Activated naive CD4-positive, alpha-beta T cell treated with anti-CD3 and anti-CD28 coated beads, Interleukin-2, amount 50 U/mL, for 72 hours (primary cell): ENCODE measurements at regions not wholly inside any gene's neighbourhood (a gene's known extent, or its start where the extent isn't known, plus 50 kb on each side); places are given as distances from the start of the nearest gene placed in this dataset.
"Not testable (repeated sequence)": the region's sequence is repeated elsewhere in the genome, so short reads cannot be mapped to it uniquely, and the experiment has no call there.

ENCODE experiments used
- ATAC-seq, 2 donors: fragments of 150-1000 bp; cut with Tn5 transposase; 2 replicates each; pipeline ENCODE4 v1.10.0; 2021; ENCODE audit warnings: mild to moderate bottlenecking in 2 of 2, moderate library complexity in 2 of 2
- DNase-seq, 2 donors: peaks; one replicate each; pipeline ENCODE4 v3.0.0; 2021 to 2022; ENCODE audit warnings: low spot score in 2 of 2
- H3K27ac Mint-ChIP-seq, 2 donors: one replicate each; pipeline ENCODE4 v1.8.0; 2022; ENCODE audit warnings: mild to moderate bottlenecking in 2 of 2, mixed read lengths in 2 of 2
- H3K36me3 Mint-ChIP-seq, 2 donors: one replicate each; pipeline ENCODE4 v1.8.0; 2022; ENCODE audit warnings: mixed read lengths in 2 of 2
- H3K9me3 Mint-ChIP-seq, 2 donors: one replicate each; pipeline ENCODE4 v1.8.0; 2022; ENCODE audit warnings: mixed read lengths in 2 of 2

DNA sequence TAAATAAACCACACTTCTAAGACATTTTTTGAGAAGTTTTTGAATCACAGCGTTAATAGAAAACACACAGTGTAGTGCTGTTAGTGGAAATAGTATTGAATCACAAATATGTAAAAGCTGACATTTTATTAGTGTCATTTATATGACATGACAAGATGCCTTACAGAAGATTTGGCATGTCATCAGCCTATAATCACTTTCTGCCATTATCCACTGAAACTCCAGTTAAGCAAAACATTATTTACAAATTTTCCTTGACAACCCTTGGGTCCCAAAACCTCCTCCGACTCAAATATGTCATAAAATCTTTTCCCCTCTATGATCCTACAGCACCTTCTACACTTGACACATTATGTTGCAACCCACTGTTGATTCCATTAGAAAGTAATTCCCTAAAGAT is 376.9 kb upstream of the LRFN5 start:
- ATAC-seq (no peak), DNase-seq (no peak)
- H3K9me3 Mint-ChIP-seq = peaks cover 0 to 4% of the 10 kb centered on the region in 2 donors
- no peak overlapping the region for H3K27ac Mint-ChIP-seq
- H3K36me3 Mint-ChIP-seq = no peaks in the 10 kb centered on the region

DNA sequence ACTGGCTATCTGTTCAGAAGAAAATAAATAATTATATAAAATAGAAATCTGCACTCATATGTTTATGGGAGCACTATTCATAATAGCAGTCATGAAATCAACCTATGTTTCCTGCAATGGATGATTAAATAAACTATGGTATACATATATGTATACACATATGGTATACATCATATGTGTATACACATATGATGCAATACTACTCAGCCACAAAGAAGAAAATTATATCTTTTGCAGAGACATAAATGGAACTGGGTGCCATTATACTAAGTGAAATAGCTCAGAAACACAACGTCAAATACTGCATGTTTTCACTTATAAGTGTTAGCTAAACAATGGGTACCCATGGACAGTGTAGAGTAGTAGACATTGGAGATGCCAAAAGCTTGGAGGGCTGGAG is 381.2 kb upstream of the LRFN5 start:
- ATAC-seq (no peak), DNase-seq (no peak)
- Mint-ChIP-seq H3K27ac (no peak overlapping the region), H3K9me3 (peaks cover 0 to 6% of the 10 kb centered on the region in 2 donors), H3K36me3 (no peaks in the 10 kb centered on the region)

DNA sequence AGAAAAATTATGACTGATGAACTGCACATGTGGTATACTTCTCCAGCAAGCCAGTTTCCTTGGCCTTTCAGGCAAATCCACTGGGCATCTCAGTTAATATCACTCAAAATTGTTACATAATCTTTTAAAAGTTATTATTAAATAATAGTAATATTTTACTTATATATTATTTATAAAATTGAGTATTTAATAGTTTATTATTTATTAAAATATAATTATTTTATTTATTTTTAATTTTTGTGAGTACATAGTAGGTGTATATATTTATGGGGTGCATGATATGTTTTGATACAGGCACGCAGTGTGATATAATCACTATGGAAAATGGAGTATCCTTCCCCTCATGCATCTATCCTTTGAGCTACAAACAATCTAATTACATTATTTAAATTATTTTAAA is 384.1 kb upstream of the LRFN5 start:
- Mint-ChIP-seq H3K36me3 (no peaks in the 10 kb centered on the region), H3K9me3 (peaks cover 6% of the 10 kb centered on the region in 2 donors), H3K27ac (no peak overlapping the region)
- ATAC-seq (no peak), DNase-seq (no peak)

DNA sequence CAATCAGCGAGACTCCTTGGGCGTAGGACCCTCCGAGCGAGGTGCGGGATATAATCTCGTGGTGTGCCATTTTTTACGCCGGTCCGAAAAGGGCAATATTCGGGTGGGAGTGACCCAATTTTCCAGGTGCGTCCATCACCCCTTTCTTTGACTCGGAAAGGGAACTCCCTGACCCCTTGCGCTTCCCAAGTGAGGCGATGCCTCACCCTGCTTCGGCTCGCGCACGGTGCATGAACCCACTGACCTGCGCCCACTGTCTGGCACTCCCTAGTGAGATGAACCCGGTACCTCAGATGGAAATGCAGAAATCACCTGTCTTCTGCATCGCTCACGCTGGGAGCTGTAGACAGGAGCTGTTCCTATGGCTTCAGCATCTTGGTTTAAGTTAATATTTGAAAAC is 391.7 kb upstream of the LRFN5 start:
- not testable (repeated sequence) for H3K36me3 Mint-ChIP-seq, H3K9me3 Mint-ChIP-seq, ATAC-seq, DNase-seq, H3K27ac Mint-ChIP-seq

DNA sequence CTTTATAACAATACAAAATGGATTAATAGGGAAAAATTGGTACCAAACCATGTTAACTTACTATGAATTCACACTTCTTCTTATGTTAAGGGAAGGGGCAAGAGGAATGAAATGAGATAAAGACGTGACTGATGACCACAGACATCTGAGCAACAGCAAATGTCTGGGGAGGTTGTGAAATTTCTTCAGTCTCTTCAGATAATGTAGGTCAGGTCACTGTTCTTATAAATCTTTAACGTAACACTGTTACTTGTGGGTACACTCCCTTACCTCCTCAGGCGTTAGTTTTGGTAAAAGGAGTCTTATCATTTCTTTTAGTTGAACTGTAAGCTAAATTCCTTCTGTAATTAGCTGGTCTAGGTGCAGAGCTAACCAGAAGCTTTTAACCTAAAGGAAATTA is 405.0 kb upstream of the LRFN5 start:
- ATAC-seq (no peak), DNase-seq (no peak)
- H3K9me3 Mint-ChIP-seq = peaks cover 4 to 9% of the 10 kb centered on the region in 2 donors
- no peak overlapping the region for H3K27ac Mint-ChIP-seq
- no peaks in the 10 kb centered on the region for H3K36me3 Mint-ChIP-seq

DNA sequence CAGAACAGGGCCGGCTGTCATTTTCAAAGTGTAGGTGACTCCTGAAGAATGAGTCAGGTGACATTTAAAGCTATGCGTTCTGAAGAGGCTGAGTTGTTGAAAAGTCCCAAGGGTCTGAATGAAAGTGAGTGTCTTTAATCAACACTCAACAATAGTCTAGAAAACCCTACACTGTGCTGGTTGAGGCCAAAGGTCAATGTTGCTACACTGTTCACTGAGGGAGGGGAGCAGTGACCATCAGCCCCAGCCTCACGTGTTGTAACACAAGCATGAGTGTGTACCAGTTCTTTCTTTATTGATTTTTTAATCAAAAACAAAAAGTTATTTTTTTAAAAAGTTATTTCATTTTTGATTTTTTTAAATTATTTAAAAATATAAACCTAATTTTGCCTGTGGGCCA is 418.8 kb upstream of the LRFN5 start:
- ATAC-seq (no peak), DNase-seq (no peak)
- Mint-ChIP-seq H3K9me3 (peaks cover 6 to 10% of the 10 kb centered on the region in 2 donors), H3K36me3 (peaks cover 0 to 5% of the 10 kb centered on the region in 2 donors), H3K27ac (no peak overlapping the region)

DNA sequence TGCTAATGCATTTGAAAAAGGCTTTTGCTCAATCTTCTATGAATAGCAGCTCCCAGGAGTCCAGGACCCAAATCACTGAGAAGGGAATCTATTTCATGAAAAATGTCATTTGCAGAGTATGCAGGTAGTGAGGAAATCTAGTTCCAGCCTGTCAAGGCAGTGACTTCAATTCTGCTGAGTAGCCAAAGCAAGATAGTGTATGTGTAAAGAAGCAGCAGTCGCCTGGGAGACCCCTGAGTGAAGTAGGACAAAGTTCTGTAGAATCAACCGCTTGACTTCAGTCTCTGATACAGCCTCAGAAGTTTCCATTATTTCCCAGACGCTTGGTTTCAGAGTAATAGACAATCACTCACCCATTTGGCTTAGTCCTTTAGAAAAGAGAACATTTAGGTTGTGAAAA is 435.6 kb upstream of the LRFN5 start:
- Mint-ChIP-seq H3K27ac (no peak overlapping the region), H3K9me3 (peaks cover 8 to 10% of the 10 kb centered on the region in 2 donors), H3K36me3 (no peaks in the 10 kb centered on the region)
- DNase-seq (no peak), ATAC-seq (no peak)

DNA sequence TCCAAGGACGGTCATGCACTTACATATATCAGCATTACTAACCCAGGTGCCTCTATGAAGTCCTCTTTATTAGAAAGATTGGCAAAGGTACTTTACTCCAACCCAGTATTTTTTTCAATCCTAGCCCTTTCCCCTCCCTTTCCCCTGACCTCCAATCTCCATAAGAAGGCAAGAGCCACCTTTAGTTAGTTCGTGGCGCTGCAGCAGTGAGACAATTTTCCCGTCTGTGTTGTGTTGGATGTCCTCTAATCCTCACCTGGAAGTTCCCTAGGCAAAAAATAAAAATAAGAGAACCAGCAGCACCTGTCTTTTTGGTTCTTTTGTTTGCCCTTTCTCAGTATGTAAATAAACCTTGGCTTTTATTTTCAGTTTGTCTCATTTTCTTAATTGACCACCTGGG is 439.6 kb upstream of the LRFN5 start:
- no peaks in the 10 kb centered on the region for H3K36me3 Mint-ChIP-seq

DNA sequence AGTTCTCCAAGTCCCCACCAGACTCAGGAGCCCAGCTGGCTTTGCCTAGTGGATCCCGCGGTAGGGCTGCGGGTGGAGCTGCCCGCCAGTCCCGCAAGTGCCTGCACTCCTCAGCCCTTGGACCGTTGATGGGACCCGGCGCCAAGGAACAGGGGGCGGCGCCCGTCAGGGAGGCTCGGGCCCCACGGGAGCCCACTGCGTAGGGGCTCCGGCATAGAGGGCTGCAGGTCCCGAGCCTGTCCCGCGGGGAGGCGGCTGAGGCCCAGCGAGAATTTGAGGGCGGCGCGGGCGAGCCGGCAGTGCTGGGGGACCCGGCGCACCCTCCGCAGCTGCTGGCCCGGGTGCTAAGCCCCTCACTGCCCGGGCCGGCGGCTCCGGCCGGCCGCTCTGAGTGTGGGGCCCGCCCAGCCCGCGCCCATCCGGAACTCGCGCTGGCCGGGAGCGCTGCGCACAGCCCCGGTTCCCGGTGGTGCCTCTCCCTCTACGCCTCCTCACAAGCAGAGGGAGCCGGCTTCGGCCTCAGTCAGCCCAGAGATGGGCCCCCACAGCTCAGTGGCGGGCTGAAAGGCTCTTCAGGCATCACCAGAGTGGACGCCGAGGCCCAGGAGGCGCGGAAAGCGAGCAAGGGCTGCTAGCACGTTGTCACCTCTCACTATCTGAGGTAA is 452.4 kb upstream of the LRFN5 start:
- no peaks in the 10 kb centered on the region for H3K36me3 Mint-ChIP-seq
- DNase-seq (no peak), ATAC-seq (no peak)
- H3K27ac Mint-ChIP-seq = no peak overlapping the region
- H3K9me3 Mint-ChIP-seq = peaks cover 4 to 6% of the 10 kb centered on the region in 2 donors

More for the DNA sequence above, 439.6 kb upstream of the LRFN5 start:
- Mint-ChIP-seq H3K27ac (no peak overlapping the region), H3K9me3 (peaks cover 4 to 10% of the 10 kb centered on the region in 2 donors)
- no peak for DNase-seq
- no peak for ATAC-seq

DNA sequence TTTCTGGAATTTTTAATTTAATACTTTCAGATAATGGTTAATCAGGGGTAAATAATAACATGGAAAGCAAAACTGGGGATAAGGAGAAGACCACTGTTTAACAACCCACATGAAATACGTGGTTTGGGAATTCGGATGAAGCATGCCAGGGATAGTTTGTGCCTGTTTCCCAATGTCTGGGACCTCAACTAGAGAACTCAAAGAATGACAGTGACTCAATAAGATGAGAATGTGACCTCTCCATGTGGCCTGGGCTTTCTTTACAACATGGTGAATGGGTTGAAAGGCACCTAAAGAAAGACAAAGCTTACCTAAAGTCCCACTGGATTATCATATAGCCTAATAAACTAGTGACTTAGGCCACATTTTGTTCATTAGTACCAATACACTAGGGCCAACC is 460.3 kb upstream of the LRFN5 start:
- peaks cover 0 to under 1% of the 10 kb centered on the region in 2 donors for H3K9me3 Mint-ChIP-seq
- H3K36me3 Mint-ChIP-seq = no peaks in the 10 kb centered on the region
- no peak for ATAC-seq
- no peak for DNase-seq
- H3K27ac Mint-ChIP-seq = no peak overlapping the region

DNA sequence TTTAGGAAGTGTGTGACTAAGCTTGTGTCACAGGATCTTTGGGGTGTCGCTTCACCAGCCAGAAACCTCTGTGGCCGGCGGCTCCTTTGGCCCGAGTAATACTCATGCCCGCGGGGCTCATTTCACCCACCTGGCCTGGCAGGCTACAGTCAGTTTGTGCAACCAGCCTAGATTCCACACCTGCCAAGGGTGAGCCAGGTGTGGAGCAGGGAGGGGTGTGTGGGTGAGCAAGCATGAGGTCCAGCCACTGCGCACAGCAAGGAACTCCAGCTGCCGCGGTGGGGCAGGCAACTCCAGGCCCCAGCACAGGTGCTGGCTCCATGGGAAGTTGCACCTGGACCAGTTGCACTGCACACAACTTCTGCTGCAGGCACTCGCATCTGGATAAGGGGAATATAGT is 462.3 kb upstream of the LRFN5 start:
- Mint-ChIP-seq H3K36me3 (no peaks in the 10 kb centered on the region), H3K27ac (no peak overlapping the region), H3K9me3 (no peaks in the 10 kb centered on the region)
- no peak for ATAC-seq
- DNase-seq = no peak

DNA sequence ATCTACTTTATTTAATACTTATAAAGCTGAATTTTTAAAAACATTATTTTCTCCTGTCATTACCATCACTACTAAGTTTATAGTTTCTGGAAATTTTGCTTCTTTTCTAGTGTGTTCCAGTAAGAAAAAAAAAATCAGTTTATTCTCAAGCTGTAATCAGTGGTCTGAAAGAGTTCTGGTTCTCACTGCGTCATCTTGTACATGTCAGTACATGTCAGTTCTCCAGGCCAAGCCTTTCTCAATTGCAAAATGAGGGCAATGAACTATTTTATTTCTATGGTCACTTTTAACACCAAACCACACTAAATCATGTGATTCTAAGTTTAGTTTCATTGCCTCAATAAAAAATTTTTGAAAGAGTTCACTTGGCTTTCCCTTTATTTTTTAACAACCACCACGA is 468.9 kb upstream of the LRFN5 start:
- DNase-seq = no peak
- Mint-ChIP-seq H3K36me3 (no peaks in the 10 kb centered on the region), H3K27ac (no peak overlapping the region), H3K9me3 (peaks cover 0 to 4% of the 10 kb centered on the region in 2 donors)
- ATAC-seq = no peak

DNA sequence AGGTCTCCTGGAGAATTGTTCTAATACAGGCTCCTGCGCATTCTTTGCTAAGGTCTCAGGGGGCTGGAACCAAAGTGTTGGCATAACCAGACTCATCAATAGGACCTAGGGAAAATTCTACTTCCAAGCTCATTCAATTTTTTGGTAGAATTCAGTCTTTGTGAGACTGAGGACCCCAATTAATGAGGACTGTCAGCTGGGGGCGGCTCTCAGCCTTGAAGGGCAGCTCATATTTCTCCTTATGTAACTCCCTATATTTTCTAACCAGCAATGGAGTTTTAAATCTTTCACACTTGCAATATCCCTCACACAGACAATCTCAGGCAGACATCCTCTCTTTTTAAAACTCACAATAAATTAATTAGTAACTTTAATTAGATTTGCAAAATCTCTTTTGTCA is 476.4 kb upstream of the LRFN5 start:
- no peaks in the 10 kb centered on the region for H3K36me3 Mint-ChIP-seq
- no peak overlapping the region for H3K27ac Mint-ChIP-seq
- ATAC-seq = no peak

DNA sequence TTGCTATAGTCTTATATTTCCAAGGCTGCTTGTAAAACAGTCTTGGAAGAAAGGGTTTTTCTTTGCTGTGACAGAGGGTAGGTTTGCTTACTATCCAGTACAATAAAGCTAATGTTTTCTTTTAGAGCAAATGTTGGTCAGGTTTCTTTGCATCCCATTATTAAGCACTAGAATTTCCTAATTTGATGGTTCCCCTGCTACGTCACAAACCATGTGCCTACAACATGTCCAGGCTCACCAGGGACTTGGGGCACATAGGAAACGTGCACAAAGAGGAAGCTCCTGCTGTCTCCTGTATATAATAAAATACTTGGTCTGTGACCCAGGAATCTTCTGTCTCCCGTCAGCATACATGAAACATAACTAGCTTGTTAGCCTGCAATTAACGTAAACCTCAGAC is 486.3 kb upstream of the LRFN5 start:
- DNase-seq = no peak
- no peak for ATAC-seq
- Mint-ChIP-seq H3K9me3 (peaks cover 5 to 11% of the 10 kb centered on the region in 2 donors), H3K36me3 (no peaks in the 10 kb centered on the region), H3K27ac (no peak overlapping the region)

More for the DNA sequence above, 476.4 kb upstream of the LRFN5 start:
- peaks cover 0 to 4% of the 10 kb centered on the region in 2 donors for H3K9me3 Mint-ChIP-seq
- DNase-seq = no peak

DNA sequence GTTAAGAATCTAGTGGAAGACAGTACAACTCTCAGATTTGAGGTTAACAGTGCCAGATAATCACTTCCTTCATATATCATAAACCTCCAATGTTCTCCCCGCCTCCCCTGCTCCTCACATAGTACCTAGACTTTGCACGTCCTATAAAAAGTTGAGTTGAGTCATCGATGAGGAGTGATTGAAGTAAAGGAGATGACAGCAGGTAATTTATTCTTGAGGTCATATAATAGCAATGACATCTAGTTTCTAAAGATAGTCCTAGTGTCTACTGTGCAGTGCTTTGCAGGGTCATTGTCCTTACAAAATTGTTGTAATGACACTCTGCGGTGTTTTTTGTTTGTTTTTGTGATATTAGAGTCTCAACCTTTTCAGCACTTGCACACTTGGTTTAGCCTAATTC is 510.5 kb upstream of the LRFN5 start:
- DNase-seq (no peak), ATAC-seq (no peak)
- no peaks in the 10 kb centered on the region for H3K36me3 Mint-ChIP-seq
- H3K9me3 Mint-ChIP-seq = peaks cover 7 to 16% of the 10 kb centered on the region in 2 donors
- H3K27ac Mint-ChIP-seq = no peak overlapping the region

DNA sequence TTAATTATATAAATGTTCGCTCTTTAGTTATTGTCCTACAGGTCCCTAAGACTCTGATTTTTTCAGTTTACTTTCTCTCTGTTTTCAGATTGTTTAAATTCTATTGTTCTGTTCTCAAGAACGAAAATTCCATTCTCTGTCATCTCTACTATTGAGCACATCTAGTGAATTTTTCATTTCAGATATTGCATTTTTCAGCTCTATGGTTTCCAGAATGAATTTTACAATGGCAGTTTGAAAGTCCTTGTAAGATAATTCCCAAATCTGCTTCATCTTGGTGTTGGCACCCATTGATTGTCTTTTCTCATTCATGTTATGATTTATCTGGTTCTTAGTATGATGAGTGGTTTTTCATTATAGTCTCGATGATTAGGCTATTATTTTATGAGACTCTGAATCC is 519.6 kb upstream of the LRFN5 start:
- ATAC-seq = no peak
- Mint-ChIP-seq H3K36me3 (peaks cover 0 to 17% of the 10 kb centered on the region in 2 donors), H3K9me3 (peaks cover 21 to 26% of the 10 kb centered on the region in 2 donors), H3K27ac (no peak overlapping the region)
- DNase-seq = no peak

DNA sequence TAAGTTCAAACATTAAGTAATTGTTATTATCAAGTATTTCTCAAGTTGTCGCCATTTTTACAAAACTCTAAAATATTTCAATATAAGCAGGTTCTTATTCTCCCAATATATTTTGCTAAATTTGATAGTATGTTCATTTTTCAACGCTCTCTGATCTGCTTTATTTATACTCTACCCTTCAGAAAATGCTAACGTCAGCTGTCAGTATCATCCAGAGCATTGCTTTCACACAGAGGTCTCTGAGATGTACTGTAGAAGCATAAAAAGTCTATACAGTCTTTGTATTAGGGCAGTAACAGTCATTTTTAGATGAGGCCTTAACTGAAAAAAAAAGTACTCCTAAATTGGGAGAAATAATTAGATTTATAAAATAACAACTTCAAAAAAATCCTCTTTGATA is 533.1 kb upstream of the LRFN5 start:
- Mint-ChIP-seq H3K9me3 (peaks cover 0 to 4% of the 10 kb centered on the region in 2 donors), H3K27ac (no peak overlapping the region), H3K36me3 (no peaks in the 10 kb centered on the region)
- DNase-seq (no peak), ATAC-seq (no peak)

DNA sequence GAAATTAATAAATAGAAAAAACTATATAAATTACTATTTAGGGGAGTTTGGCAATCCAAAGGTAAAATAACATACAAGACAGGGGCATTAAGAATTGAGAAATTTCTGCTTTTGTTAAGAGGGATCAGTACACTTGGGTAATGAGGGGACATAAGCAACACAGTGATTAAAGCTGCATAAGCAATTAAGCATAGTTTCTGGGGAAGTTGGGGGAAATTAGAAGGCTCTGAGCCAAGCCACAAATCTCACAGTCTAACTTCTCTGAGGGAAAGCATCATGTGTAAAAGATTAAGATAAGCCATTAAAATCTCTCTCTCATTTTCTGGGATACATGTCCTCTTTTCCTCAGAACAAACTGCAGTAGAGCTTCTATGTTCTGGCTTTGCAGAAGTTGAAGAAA is 533.9 kb upstream of the LRFN5 start:
- Mint-ChIP-seq H3K27ac (no peak overlapping the region), H3K9me3 (peaks cover 0 to 9% of the 10 kb centered on the region in 2 donors), H3K36me3 (no peaks in the 10 kb centered on the region)
- ATAC-seq (no peak), DNase-seq (no peak)
